Naive thymus-derived CD4-positive, alpha-beta T cell (primary cell): ENCODE measurements at regions not wholly inside any gene's neighbourhood (a gene's known extent, or its start where the extent isn't known, plus 50 kb on each side); places are given as distances from the start of the nearest gene placed in this dataset.

Experiments used
- ATAC-seq: fragments of 150-1000 bp; cut with Tn5 transposase; 2 replicates; pipeline ENCODE4 v1.10.0; 2021; ENCODE audit warnings: mild to moderate bottlenecking, moderate library complexity
- CTCF ChIA-PET: fragments of 350-600 bp; sonication (Branson Sonifier 250); formaldehyde crosslinking; loops from one replicate; lab custom pipeline; 2021; ENCODE audit warnings: antibody characterized with exemption; lab: Charles Lee
- POLR2A ChIA-PET: fragments of 350-600 bp; sonication (Branson Sonifier 250); formaldehyde crosslinking; loops from one replicate; lab custom pipeline; 2021; ENCODE audit warnings: antibody characterized with exemption, inconsistent platforms; lab: Charles Lee
- DNase-seq, 9 donors: peaks; one replicate each; pipeline versions ENCODE4 v3.0.0 to v3.0.0-alpha.2; 2020 to 2022; ENCODE audit warnings: mixed read lengths in 1 of 9
- H3K27ac ChIP-seq: one replicate; pipeline ENCODE4 v1.7.0; 2013; ENCODE audit warnings: mild to moderate bottlenecking, low read depth, low read length, moderate library complexity
- H3K27me3 ChIP-seq, 2 donors: one replicate each; pipeline ENCODE4 v1.7.0; 2013; ENCODE audit warnings: low read length in 2 of 2, mild to moderate bottlenecking in 2 of 2, moderate library complexity in 2 of 2; ENCODE audit not compliant: control insufficient read depth in 2 of 2, insufficient read depth in 2 of 2
- H3K36me3 ChIP-seq, 3 experiments: 1 replicate in 2 of 3; 2 replicates in 1 of 3; pipeline ENCODE4 v1.7.0; 2013; ENCODE audit warnings: low read length in 3 of 3, mild to moderate bottlenecking in 3 of 3, moderate library complexity in 1 of 3; ENCODE audit not compliant: insufficient read depth in 3 of 3, control insufficient read depth in 2 of 3
- H3K4me1 ChIP-seq, 2 donors: one replicate each; pipeline ENCODE4 v1.7.0; 2013; ENCODE audit warnings: low read length in 2 of 2, mild to moderate bottlenecking in 2 of 2, moderate library complexity in 1 of 2; ENCODE audit not compliant: control insufficient read depth in 2 of 2, insufficient read depth in 2 of 2
- H3K4me3 ChIP-seq: 2 replicates; pipeline ENCODE4 v1.7.0; 2013; ENCODE audit warnings: mild to moderate bottlenecking, low read length
- H3K9me3 ChIP-seq, 3 experiments: 1 replicate in 2 of 3; 2 replicates in 1 of 3; pipeline ENCODE4 v1.7.0; 2013; ENCODE audit warnings: low read length in 3 of 3; ENCODE audit not compliant: control insufficient read depth in 2 of 3
- H3K27ac Mint-ChIP-seq, 9 donors: one replicate each; pipeline ENCODE4 v1.8.0; 2020 to 2022; ENCODE audit warnings: mixed read lengths in 9 of 9, mild to moderate bottlenecking in 8 of 9, moderate library complexity in 5 of 9, inconsistent platforms in 2 of 9
- H3K27me3 Mint-ChIP-seq, 5 donors: one replicate each; pipeline ENCODE4 v1.8.0; 2021 to 2022; ENCODE audit warnings: mixed read lengths in 5 of 5, mild to moderate bottlenecking in 1 of 5
- H3K36me3 Mint-ChIP-seq, 5 donors: one replicate each; pipeline ENCODE4 v1.8.0; 2020 to 2022; ENCODE audit warnings: mixed read lengths in 5 of 5, mild to moderate bottlenecking in 3 of 5, inconsistent platforms in 1 of 5
- H3K4me1 Mint-ChIP-seq, 7 donors: one replicate each; pipeline ENCODE4 v1.8.0; 2020 to 2022; ENCODE audit warnings: mixed read lengths in 7 of 7, mild to moderate bottlenecking in 3 of 7, inconsistent platforms in 1 of 7
- H3K4me3 Mint-ChIP-seq, 10 donors: one replicate each; pipeline ENCODE4 v1.8.0; 2020 to 2022; ENCODE audit warnings: mild to moderate bottlenecking in 10 of 10, mixed read lengths in 10 of 10, moderate library complexity in 6 of 10, inconsistent platforms in 2 of 10
- H3K9me3 Mint-ChIP-seq, 11 donors: one replicate each; pipeline ENCODE4 v1.8.0; 2020 to 2022; ENCODE audit warnings: mixed read lengths in 11 of 11, mild to moderate bottlenecking in 4 of 11, inconsistent platforms in 1 of 11, moderate library complexity in 1 of 11
- intact Hi-C, 2 donors: fragments of 100-400 bp; cut with micrococcal nuclease; formaldehyde crosslinking; loops; one replicate each; pipeline ENCODE4 v1.15.1; 2023

DNA sequence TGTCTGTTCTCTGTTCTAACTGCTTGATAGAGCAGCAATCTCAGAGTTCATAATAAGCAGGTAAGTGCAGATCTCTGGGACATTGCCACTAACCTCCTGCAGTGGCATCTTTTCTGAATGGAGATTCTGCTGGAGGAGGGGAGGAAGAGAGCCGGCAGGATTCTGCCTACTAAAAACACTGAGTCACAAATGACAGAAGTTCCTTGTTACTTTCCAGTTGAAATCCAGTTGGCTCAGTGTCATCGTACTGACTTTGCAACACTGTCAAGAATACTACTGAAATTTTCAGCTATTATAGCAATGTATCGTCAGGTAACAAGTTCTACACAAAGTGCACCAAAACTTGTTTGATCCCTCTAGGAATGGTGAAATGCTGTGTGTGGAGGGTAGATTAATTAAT lies 79.6 kb upstream of the ST6GAL2 start:
- ChIA-PET CTCF (no interaction called here), POLR2A (no interaction called here)
- DNase-seq (no peak), ATAC-seq (no peak)
- H3K27ac ChIP-seq = no peak overlapping the region
- Mint-ChIP-seq H3K36me3 (no peaks in the 10 kb centered on the region), H3K27me3 (peaks cover 0 to 4% (median 0%) of the 10 kb centered on the region in 5 donors), H3K27ac (no peak overlapping the region), H3K9me3 (peaks cover 0 to 5% (median 3%) of the 10 kb centered on the region in 11 donors), H3K4me3 (no peak overlapping the region), H3K4me1 (no peaks in the 10 kb centered on the region)
- intact Hi-C loops = no loop called here
- no peaks in the 10 kb centered on the region for H3K4me1 ChIP-seq
- H3K9me3 ChIP-seq = no peaks in the 10 kb centered on the region
- H3K27me3 ChIP-seq = no peaks in the 10 kb centered on the region
- H3K4me3 ChIP-seq = no peak overlapping the region
- H3K36me3 ChIP-seq = no peaks in the 10 kb centered on the region

DNA sequence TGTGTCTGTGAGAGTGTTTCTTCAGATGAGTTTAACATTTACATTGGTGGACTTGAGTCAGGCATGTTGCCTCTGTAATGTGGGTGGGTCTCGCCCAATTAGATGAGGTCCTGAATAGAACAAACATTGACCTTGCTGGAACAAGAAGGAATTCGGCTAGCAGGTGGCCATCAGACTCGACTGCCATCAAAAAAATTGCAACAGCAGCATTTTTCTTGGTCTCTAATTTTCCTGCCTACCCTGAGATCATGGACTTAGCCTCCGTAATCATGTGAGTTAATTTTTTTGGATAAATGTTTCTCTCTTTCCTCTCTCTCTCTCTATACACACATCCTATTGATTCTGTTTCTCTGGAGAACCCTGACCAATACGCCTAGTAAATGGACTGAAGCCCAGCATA lies 83.8 kb upstream of the ST6GAL2 start:
- CTCF ChIA-PET = no interaction called here

DNA sequence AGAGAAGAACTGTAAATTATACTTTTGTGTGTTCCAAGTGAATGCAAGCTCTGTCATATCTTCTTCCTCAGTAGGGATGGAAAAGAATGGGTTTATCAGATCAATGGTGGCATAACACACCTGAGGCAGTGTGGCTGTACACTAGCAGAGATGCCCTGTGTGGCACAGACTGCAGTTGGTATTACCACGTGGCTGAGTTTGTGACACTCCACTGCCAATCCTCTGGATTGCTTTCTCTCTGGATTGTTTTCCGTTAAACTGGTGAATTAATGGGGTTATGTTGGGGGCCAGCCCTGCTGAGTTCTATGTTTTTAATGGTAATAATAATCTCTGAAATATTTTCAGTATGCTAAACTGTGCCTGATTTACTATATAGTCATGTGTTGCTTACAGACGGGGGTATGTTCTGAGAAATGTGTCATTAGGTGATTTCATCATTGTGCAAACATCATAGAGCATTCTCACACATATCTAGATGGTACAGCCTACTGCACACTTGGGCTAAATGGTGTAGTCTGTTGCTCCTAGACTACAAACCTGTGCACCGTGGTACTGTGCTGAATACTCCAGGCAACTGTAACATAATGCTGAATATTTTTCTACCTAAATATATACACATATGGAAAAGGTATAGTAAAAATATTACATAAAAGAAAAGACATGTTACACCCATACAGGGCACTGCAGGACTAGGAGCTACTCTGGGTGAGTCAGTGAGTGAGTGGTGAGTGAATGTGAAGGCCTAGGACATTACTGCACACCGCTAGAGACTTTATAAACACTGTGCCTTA lies 84.7 kb upstream of the ST6GAL2 start:
- no peaks in the 10 kb centered on the region for H3K27me3 ChIP-seq
- H3K27ac Mint-ChIP-seq = no peak overlapping the region
- POLR2A ChIA-PET = no interaction called here
- H3K4me3 ChIP-seq = no peak overlapping the region
- no peaks in the 10 kb centered on the region for H3K36me3 ChIP-seq
- H3K27ac ChIP-seq = no peak overlapping the region
- no peak for DNase-seq
- CTCF ChIA-PET = no interaction called here
- no peaks in the 10 kb centered on the region for H3K9me3 ChIP-seq
- H3K4me1 ChIP-seq = no peaks in the 10 kb centered on the region
- H3K9me3 Mint-ChIP-seq = peaks cover 0 to 8% (median 3%) of the 10 kb centered on the region in 11 donors
- H3K36me3 Mint-ChIP-seq = no peaks in the 10 kb centered on the region
- intact Hi-C loops = no loop called here
- no peak for ATAC-seq
- no peak overlapping the region for H3K4me3 Mint-ChIP-seq
- no peaks in the 10 kb centered on the region for H3K4me1 Mint-ChIP-seq
- peaks cover 0 to 5% (median 0%) of the 10 kb centered on the region in 5 donors for H3K27me3 Mint-ChIP-seq

More for the DNA sequence above, 83.8 kb upstream of the ST6GAL2 start:
- H3K27me3 Mint-ChIP-seq = peaks cover 0 to 5% (median 0%) of the 10 kb centered on the region in 5 donors
- ATAC-seq = no peak
- no peak overlapping the region for H3K4me3 Mint-ChIP-seq
- no peaks in the 10 kb centered on the region for H3K4me1 Mint-ChIP-seq
- DNase-seq = no peak
- H3K4me3 ChIP-seq = no peak overlapping the region
- no peak overlapping the region for H3K27ac Mint-ChIP-seq
- H3K27ac ChIP-seq = no peak overlapping the region
- intact Hi-C loops = no loop called here
- peaks cover 0 to 5% (median 4%) of the 10 kb centered on the region in 11 donors for H3K9me3 Mint-ChIP-seq
- POLR2A ChIA-PET = no interaction called here
- no peaks in the 10 kb centered on the region for H3K4me1 ChIP-seq
- no peaks in the 10 kb centered on the region for H3K27me3 ChIP-seq
- no peaks in the 10 kb centered on the region for H3K36me3 ChIP-seq
- no peaks in the 10 kb centered on the region for H3K9me3 ChIP-seq
- no peaks in the 10 kb centered on the region for H3K36me3 Mint-ChIP-seq

DNA sequence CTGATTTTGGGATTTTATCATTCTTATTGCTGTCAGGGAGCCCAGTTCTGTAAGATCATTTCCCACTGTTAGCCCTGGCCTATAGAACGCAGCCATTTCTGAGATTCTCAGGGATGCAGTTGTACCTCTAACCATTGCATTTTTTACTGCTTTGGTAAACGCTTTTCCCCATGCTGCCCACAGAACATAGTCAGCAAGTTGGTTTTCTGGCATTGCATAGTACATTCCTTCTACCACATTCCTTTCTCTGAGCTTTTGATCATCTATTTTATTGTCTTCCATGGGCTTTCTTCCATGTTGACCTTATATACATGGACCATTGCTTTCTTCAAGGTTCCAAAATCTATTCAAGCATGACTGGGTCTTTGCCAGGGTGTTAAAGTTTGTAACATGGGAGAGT lies 86.8 kb upstream of the ST6GAL2 start:
- no peak overlapping the region for H3K27ac Mint-ChIP-seq
- Histone ChIP-seq H3K4me3 (no peak overlapping the region), H3K9me3 (no peaks in the 10 kb centered on the region), H3K27me3 (no peaks in the 10 kb centered on the region), H3K36me3 (no peaks in the 10 kb centered on the region), H3K4me1 (no peaks in the 10 kb centered on the region), H3K27ac (no peak overlapping the region)
- CTCF ChIA-PET = no interaction called here
- POLR2A ChIA-PET = no interaction called here
- H3K4me1 Mint-ChIP-seq = no peaks in the 10 kb centered on the region
- peaks cover 0 to 8% (median 2%) of the 10 kb centered on the region in 11 donors for H3K9me3 Mint-ChIP-seq
- H3K4me3 Mint-ChIP-seq = no peak overlapping the region
- H3K36me3 Mint-ChIP-seq = no peaks in the 10 kb centered on the region
- peaks cover 0 to 5% (median 0%) of the 10 kb centered on the region in 5 donors for H3K27me3 Mint-ChIP-seq
- intact Hi-C loops = no loop called here
- ATAC-seq (no peak), DNase-seq (no peak)

DNA sequence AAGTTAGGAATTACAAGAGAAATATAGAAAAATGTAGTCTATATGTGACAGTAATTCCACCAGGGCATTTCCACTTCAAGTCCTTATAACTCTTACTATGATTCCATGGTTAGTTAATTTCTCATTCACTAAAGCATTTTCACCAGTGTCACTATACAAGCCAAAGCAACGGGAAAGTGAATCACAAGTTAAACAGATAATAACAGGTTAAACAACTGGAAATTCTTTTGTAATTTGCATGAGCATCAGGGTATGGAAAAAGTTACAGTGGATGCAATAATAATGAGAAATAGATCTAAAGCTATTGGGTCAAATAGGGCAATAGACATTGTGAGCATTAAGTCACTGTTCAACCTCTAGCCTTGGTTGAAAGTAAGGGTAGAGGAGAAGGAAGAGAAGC lies 88.9 kb upstream of the ST6GAL2 start:
- no peak overlapping the region for H3K4me3 Mint-ChIP-seq
- intact Hi-C loops = no loop called here
- no peaks in the 10 kb centered on the region for H3K4me1 Mint-ChIP-seq
- Histone ChIP-seq H3K27me3 (no peaks in the 10 kb centered on the region), H3K4me1 (no peaks in the 10 kb centered on the region), H3K27ac (no peak overlapping the region), H3K9me3 (no peaks in the 10 kb centered on the region), H3K36me3 (no peaks in the 10 kb centered on the region), H3K4me3 (no peak overlapping the region)
- peaks cover 0 to 5% (median 0%) of the 10 kb centered on the region in 5 donors for H3K27me3 Mint-ChIP-seq
- no peak overlapping the region for H3K27ac Mint-ChIP-seq
- ChIA-PET CTCF (no interaction called here), POLR2A (no interaction called here)
- peaks cover 0 to 4% (median 1%) of the 10 kb centered on the region in 11 donors for H3K9me3 Mint-ChIP-seq
- no peak for ATAC-seq
- no peaks in the 10 kb centered on the region for H3K36me3 Mint-ChIP-seq
- DNase-seq = no peak

DNA sequence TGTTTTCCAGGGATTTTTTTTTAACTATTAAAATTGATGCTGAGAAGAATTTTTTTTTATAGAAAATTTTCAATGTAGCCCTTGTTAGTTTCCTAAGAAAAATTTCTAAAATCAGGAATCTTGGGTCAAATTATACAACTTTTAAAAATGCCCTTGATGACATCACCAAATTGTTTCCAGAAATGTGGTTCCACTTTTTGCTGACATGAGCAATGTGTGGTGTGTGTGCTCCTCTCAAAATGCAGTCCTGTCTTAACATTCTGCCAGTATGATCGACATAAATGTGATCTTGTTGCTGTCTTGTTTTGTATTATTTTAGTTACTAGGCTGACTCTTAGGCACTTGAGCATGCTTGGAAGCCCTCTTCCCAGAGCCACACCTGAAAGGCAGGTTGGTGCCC lies 89.7 kb upstream of the ST6GAL2 start:
- CTCF ChIA-PET = no interaction called here
- Mint-ChIP-seq H3K4me1 (no peaks in the 10 kb centered on the region), H3K27me3 (peaks cover 0 to 5% (median 0%) of the 10 kb centered on the region in 5 donors), H3K36me3 (no peaks in the 10 kb centered on the region), H3K9me3 (peaks cover 0 to 4% (median under 1%) of the 10 kb centered on the region in 11 donors), H3K4me3 (no peak overlapping the region), H3K27ac (no peak overlapping the region)
- POLR2A ChIA-PET = no interaction called here
- ATAC-seq (no peak), DNase-seq (no peak)
- Histone ChIP-seq H3K4me1 (no peaks in the 10 kb centered on the region), H3K27me3 (no peaks in the 10 kb centered on the region), H3K36me3 (no peaks in the 10 kb centered on the region), H3K4me3 (no peak overlapping the region), H3K9me3 (no peaks in the 10 kb centered on the region), H3K27ac (no peak overlapping the region)
- intact Hi-C loops = no loop called here

DNA sequence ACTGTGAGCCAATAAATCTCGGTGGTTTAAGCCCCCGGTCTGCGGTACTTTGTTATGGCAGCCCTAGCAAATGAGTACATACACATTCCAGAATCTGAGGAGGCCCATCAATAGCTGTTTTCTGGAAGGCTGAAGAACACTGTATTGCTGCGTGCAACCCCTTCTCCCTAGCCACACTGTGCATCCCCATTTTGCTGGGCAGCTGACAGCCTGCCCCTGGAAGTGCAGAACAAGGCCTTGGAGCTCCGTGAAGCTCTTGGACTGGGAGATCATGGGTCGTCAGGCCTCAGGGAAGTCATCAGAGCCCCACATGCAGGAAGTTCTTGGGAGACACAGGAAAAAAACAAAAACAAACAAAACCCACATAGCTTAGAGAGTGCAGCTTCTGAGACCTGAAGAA lies 90.6 kb upstream of the ST6GAL2 start:
- Histone ChIP-seq H3K27me3 (no peaks in the 10 kb centered on the region), H3K27ac (no peak overlapping the region), H3K36me3 (no peaks in the 10 kb centered on the region), H3K4me3 (no peak overlapping the region), H3K9me3 (no peaks in the 10 kb centered on the region), H3K4me1 (no peaks in the 10 kb centered on the region)
- no peak overlapping the region for H3K4me3 Mint-ChIP-seq
- no peaks in the 10 kb centered on the region for H3K36me3 Mint-ChIP-seq
- intact Hi-C loops = no loop called here
- ChIA-PET POLR2A (no interaction called here), CTCF (no interaction called here)
- H3K9me3 Mint-ChIP-seq = peaks cover 0 to 4% (median 0%) of the 10 kb centered on the region in 11 donors
- H3K27me3 Mint-ChIP-seq = peaks cover 0 to 5% (median 0%) of the 10 kb centered on the region in 5 donors
- no peaks in the 10 kb centered on the region for H3K4me1 Mint-ChIP-seq
- DNase-seq (no peak), ATAC-seq (no peak)
- H3K27ac Mint-ChIP-seq = no peak overlapping the region
